ENCODE measurements at regions not wholly inside any gene's neighbourhood (a gene's known extent, or its start where the extent isn't known, plus 50 kb on each side); places are given as distances from the start of the nearest gene placed in this dataset.

- no peak for DNase-seq
Measured at GRCh38 chr18:61093965-61094364, 239.3 kb upstream of the CDH20 start.

DNA sequence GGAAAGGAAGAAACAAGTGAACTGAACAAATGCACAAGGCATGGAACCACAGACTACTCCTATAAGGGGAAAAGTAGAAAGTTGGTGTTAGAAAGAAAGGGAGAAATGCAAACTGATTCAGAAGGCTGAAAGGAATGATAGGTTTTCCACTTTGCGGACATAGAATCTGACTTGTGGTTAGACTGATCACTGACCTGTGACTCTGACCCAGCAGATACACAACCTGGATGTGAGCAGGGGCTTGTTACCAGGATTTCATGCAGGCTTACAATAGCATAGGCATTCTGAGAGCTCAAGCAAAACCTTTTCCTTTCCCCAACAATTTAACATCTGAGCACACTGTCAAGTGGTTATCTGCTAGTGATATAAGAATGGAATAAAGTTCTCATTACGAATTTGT lies 237.0 kb upstream of the CDH20 start:
- no peak for DNase-seq

DNA sequence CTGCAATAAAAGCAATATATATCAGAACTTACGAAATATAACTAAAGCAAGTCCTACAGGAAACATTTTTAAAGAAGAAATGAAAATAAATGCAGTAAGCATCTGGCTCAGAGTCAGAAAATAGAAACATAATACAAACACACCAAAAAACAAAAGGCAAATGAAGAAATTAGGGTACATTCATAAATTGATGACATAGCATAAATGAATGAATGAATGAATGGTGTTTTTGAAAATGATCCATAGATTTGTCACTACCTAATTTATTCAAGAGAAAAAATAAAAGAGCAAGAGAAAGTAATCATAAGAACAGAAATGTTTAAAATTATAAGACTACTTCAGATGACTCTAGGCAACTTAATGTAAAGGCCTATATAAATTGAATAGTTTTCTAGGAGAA lies 226.1 kb upstream of the CDH20 start:
- no peak for DNase-seq

- no peak for DNase-seq
Measured at GRCh38 chr18:61108706-61109105, 224.5 kb upstream of the CDH20 start.

GRCh38 chr18:61123309-61123708 lies 209.9 kb upstream of the CDH20 start:
- no peak for DNase-seq

- DNase-seq = no peak
Measured at GRCh38 chr18:61127714-61128467, 205.3 kb upstream of the CDH20 start.

GRCh38 chr18:61129001-61129400 lies 204.2 kb upstream of the CDH20 start:
- DNase-seq = no peak

GRCh38 chr18:61132031-61132430 lies 201.2 kb upstream of the CDH20 start:
- DNase-seq = no peak

- DNase-seq = no peak
Measured at GRCh38 chr18:61133783-61134182, 199.4 kb upstream of the CDH20 start.

GRCh38 chr18:61136711-61137251 lies 196.4 kb upstream of the CDH20 start:
- no peak for DNase-seq

GRCh38 chr18:61141691-61142090 lies 191.5 kb upstream of the CDH20 start:
- DNase-seq = no peak

DNA sequence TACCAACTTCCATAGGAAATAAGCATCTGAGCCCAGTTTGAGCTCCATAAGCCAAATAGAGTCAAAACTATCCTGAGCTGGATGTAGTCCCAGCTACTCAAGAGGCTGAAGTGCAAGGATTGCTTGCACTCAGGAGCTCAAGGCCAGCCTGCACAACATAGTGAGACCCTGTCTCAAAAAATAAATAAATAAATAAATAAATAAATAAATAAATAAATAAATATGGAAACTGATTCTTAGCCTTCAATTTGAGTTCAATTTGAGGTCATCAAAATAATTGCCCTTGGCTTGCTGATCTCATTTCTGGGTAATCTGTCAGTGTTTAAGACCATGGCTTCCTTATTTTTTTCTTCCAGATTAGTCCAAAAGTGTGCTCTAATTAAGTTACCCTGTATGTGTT lies 184.9 kb upstream of the CDH20 start:
- DNase-seq = no peak

DNA sequence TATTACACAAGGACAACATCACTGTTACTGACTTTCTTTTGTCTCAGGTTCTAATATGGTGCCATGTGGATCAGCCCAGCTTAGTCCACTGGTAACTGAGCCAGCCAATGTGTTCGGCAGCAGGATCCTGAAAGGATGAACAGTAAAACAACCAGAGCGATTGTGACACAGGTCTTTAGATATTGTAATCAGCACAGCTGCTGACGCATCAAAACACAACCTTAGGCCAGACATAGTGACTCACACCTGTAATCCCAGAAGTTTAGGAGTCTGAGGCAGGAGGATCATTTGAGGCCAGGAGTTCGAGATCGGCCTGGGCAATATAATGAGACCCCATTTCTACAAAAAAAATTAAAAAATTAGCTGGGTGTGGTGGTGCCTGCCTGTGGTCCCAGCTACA lies 183.4 kb upstream of the CDH20 start:
- DNase-seq = no peak

DNA sequence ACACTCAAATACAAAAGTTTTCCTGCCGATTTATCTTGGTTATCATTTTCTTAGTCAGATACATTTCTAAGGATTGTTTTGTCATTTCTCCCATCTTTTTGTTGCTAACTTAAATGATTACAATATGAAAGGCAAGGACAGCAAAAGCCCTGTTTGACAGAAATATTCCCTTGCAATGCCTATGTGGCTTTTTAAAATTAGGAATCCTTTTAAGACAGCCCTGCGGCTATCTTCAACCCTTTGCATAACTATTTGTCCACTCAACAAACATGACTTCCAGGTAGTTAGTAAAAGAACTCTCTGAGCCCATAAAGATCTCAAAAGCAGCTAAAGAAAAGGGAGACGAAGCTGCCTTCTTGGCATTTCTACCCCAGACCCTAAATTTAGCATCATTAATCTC lies 179.7 kb upstream of the CDH20 start:
- no peak for DNase-seq

GRCh38 chr18:61154866-61155265 lies 178.4 kb upstream of the CDH20 start:
- no peak for DNase-seq

GRCh38 chr18:61155586-61155985 lies 177.6 kb upstream of the CDH20 start:
- DNase-seq = no peak

DNA sequence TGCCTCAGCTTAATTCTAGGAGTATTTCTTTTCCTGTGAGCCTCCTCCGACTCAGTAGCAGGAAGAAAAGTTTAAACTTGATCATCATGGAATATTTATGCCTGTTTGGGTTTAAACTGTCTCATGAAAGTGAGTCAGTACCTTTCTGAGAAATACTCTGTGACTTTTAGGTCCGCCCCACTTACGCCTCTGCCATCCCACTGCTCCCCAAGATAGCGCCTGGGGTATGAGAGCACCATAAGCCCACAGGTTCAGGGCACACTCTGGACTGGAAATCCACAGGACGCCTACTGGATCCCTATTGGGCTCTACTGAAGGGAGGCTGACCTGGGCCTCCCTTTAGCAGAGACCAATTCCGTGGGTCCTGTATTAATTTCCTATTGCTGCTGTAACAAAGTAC lies 175.8 kb upstream of the CDH20 start:
- no peak for DNase-seq

- no peak for DNase-seq
Measured at GRCh38 chr18:61159246-61159645, 174.0 kb upstream of the CDH20 start.

GRCh38 chr18:61164321-61164720 lies 168.9 kb upstream of the CDH20 start:
- no peak for DNase-seq

- no peak for DNase-seq
Measured at GRCh38 chr18:61167902-61168301, 165.3 kb upstream of the CDH20 start.

GRCh38 chr18:61169386-61169785 lies 163.8 kb upstream of the CDH20 start:
- DNase-seq = no peak

DNA sequence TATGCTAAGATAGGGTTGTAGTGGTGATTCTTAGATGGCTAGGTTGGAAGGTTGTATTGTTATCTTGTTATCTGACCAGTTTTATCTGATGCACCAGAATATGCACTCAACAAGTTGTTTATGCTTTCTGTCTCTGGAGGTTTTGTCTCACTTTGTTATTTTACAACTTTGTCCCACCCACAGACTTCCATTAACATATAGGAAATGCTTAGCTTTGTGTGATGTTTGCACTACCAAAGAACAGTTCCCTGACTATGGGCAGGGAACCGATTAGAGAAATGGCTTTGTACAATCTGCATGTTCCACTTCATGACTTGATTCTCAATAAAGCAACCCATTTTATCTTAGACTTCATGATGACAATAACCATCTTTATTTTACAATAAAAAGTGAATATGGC lies 160.6 kb upstream of the CDH20 start:
- no peak for DNase-seq

DNA sequence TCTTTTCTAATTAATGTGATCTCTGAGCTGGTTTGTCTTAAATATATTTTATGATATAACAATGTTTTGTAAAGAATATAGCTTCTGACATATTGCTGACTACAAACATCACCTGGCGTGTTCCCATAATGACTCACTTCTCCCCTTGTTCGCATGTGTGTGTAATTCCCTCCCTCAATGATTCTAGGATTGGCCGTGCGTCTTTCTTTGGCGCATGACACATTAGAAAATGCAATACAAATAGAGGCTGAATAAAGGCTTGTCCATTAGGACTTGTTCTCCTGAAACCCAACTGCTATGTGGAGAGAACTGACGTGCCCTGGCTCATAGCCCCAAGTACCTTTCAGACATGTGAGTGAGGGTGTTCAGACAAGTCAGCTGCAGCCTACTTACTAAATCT lies 159.7 kb upstream of the CDH20 start:
- no peak for DNase-seq

- no peak for DNase-seq
Measured at GRCh38 chr18:61183798-61184197, 149.4 kb upstream of the CDH20 start.

DNA sequence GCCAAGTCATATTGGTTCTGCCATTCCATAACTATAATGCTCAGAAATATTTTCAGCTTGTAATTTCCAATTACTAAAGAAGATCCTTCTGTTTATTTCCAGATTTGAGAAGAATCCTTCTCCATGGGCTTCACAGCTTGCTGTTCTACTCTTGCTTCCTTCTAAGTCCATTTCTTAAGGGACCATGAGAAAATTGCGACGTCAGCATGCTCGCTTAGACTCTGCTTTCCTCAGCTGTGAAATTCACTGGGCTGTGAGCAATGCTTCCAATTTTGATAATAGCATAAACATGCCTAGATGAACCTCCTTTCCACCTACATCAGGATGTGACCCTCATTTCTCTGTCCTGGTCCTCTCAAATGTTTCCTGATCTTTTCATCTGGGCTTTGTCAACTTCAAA lies 145.3 kb upstream of the CDH20 start:
- no peak for DNase-seq

All from activated CD4-positive, alpha-beta T cell treated with anti-CD3 and anti-CD28 coated beads, Interleukin-2, amount 50 U/mL, for 16 hours (primary cell).